ENCODE measurements at regions not wholly inside any gene's neighbourhood (a gene's known extent, or its start where the extent isn't known, plus 50 kb on each side); places are given as distances from the start of the nearest gene placed in this dataset.

GRCh38 chr7:49643736-49644135 is 129.7 kb upstream of the VWC2 start (continued):
- TF ChIP-seq EZH2phosphoT487 (IDR thresholded peaks at IDR 0.05; ENCODE audit: borderline replicate concordance), result no peak
- TF ChIP-seq ZBTB33 (IDR thresholded peaks at IDR 0.05; ENCODE audit: extremely low read depth, insufficient replicate concordance, low read length), result no peak
- no peak for TF ChIP-seq RAD21 (IDR thresholded peaks at IDR 0.05; ENCODE audit: low read depth)
- no peak for TF ChIP-seq ZFX (IDR thresholded peaks at IDR 0.05)
- TF ChIP-seq SP1 (IDR thresholded peaks at IDR 0.05; ENCODE audit: low read depth), result no peak
- TF ChIP-seq SIN3A (IDR thresholded peaks at IDR 0.05; ENCODE audit: low read depth), result no peak

GRCh38 chr7:49644396-49645166 is 128.9 kb upstream of the VWC2 start:
- H3K9me2 ChIP-seq (ENCODE audit: insufficient read depth), result no peaks in the 10 kb centered on the region
- no peaks in the 10 kb centered on the region for H3K4me1 ChIP-seq (ENCODE audit: control insufficient read depth in 1 of 2, insufficient read depth in 2 of 2, low read length in 2 of 2)
- no peaks in the 10 kb centered on the region for H3K27me3 ChIP-seq (ENCODE audit: insufficient read depth, low read length)
- intact Hi-C loops (cut with micrococcal nuclease), result no loop called here
- H3K79me2 ChIP-seq (ENCODE audit: insufficient read depth, low read length), result no peaks in the 10 kb centered on the region
- ChIA-PET POLR2A (no interaction called here), RAD21 (ENCODE audit: low non-redundant PET in 1 of 2, low total read pairs in 2 of 2, uncharacterized antibody in 2 of 2, unreplicated experiment in 2 of 2) (no interaction called here), CTCF (no interaction called here)
- no peaks in the 10 kb centered on the region for H4K20me1 ChIP-seq (ENCODE audit: insufficient read depth)
- peaks cover 13% of the 10 kb centered on the region in 2 experiments; a peak in 2 of 4 replicates for H3K9me3 ChIP-seq (ENCODE audit: control insufficient read depth in 1 of 2, insufficient read depth in 1 of 2, low read depth in 1 of 2, low read length in 2 of 2)
- BruUV-seq (replicated peaks), result no TSS peak
- no peak overlapping the region for H3K27ac ChIP-seq (ENCODE audit: low read depth, low read length)
- no peak for ATAC-seq
- no peak overlapping the region for H3K4me3 ChIP-seq (replicated peaks in 1 of 2; ENCODE audit: low read depth in 1 of 2, low read length in 2 of 2)
- TF ChIP-seq SRF (IDR thresholded peaks at IDR 0.05; ENCODE audit: low read depth) (no peak), FOSL1 (IDR thresholded peaks at IDR 0.05; ENCODE audit: low read depth) (no peak), YY1 (IDR thresholded peaks at IDR 0.05; ENCODE audit: extremely low read depth, insufficient replicate concordance, low read depth, low read length) (no peak), CTCF (IDR thresholded peaks at IDR 0.05 in 2 of 3, conservative IDR thresholded peaks at IDR 0.05 in 1 of 3; ENCODE audit: borderline replicate concordance in 1 of 3, insufficient read depth in 1 of 3, low read depth in 2 of 3, low read length in 2 of 3) (no peak), JUND (IDR thresholded peaks at IDR 0.05) (no peak), CEBPB (IDR thresholded peaks at IDR 0.05; ENCODE audit: low read depth) (no peak), POLR2A (IDR thresholded peaks at IDR 0.05; ENCODE audit: borderline replicate concordance, extremely low read depth, insufficient read depth, insufficient read length) (no peak), RAD21 (IDR thresholded peaks at IDR 0.05; ENCODE audit: low read depth) (no peak), EZH2 (IDR thresholded peaks at IDR 0.05) (no peak), REST (IDR thresholded peaks at IDR 0.05; ENCODE audit: low read depth) (no peak)
- H2AFZ ChIP-seq (ENCODE audit: low read depth, low read length, poor library complexity, severe bottlenecking), result no peak overlapping the region
- no peak for DNase-seq (ENCODE audit: low read depth, low spot score)
- H3K36me3 ChIP-seq (ENCODE audit: control insufficient read depth in 1 of 2, insufficient read depth in 2 of 2, low read length in 2 of 2), result no peaks in the 10 kb centered on the region
- H3K4me2 ChIP-seq (ENCODE audit: low read length), result no peak overlapping the region
- no peak overlapping the region for H3K9ac ChIP-seq (ENCODE audit: low read length)
